ENCODE measurements at regions not wholly inside any gene's neighbourhood (a gene's known extent, or its start where the extent isn't known, plus 50 kb on each side); places are given as distances from the start of the nearest gene placed in this dataset.

DNA sequence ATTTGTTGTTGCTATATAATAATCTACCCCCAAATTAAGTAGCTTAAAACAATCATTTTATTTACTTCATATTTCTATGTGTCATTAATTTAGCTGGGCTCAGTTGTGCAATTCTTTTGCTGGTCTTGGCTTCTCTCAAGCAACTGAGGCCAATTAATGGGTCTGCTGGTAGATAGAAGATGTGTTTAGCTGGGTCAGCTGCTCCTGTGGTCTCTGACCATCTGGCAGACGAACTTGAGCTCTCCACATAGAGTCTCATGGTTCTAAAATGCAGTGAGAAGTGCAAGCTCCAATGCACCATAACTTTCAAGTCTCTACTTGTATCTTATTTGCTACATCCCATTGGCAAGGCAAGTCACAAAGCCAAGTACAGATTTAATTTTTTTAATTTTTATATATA, 515.6 kb downstream of the ZIC1 start:
- Mint-ChIP-seq H3K27ac (ENCODE audit: unreplicated experiment) (no peak overlapping the region), H3K9me3 (ENCODE audit: unreplicated experiment) (peaks cover 2% of the 10 kb centered on the region), H3K4me3 (ENCODE audit: unreplicated experiment) (no peak overlapping the region), H3K27me3 (ENCODE audit: unreplicated experiment) (no peaks in the 10 kb centered on the region), H3K4me1 (ENCODE audit: low read depth, unreplicated experiment) (peaks cover 14% of the 10 kb centered on the region), H3K36me3 (ENCODE audit: unreplicated experiment) (no peaks in the 10 kb centered on the region)
- no peak for DNase-seq
- TF ChIP-seq, protein P1, sequence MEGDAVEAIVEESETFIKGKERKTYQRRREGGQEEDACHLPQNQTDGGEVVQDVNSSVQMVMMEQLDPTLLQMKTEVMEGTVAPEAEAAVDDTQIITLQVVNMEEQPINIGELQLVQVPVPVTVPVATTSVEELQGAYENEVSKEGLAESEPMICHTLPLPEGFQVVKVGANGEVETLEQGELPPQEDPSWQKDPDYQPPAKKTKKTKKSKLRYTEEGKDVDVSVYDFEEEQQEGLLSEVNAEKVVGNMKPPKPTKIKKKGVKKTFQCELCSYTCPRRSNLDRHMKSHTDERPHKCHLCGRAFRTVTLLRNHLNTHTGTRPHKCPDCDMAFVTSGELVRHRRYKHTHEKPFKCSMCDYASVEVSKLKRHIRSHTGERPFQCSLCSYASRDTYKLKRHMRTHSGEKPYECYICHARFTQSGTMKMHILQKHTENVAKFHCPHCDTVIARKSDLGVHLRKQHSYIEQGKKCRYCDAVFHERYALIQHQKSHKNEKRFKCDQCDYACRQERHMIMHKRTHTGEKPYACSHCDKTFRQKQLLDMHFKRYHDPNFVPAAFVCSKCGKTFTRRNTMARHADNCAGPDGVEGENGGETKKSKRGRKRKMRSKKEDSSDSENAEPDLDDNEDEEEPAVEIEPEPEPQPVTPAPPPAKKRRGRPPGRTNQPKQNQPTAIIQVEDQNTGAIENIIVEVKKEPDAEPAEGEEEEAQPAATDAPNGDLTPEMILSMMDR (IDR thresholded peaks at IDR 0.05; ENCODE audit: partially characterized antibody, unreplicated experiment) = no peak

DNA sequence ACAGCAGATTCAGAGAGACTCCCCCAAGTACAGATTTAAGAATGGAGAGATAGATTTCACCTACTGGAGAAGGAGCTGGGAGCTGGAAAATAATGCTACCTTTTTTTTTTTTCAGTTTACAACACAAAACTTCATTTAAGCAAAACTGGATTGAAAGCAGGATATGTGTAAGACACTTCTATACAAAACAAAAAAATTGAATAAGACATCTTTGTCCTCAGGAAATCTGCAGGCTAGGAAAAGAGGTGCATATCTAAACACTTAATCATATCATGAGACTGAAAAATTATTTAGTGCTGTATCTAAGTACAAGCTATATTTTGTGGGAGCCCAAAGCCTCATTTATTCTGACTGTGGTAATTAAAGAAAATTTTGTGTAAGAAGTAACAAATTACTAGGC, 516.1 kb downstream of the ZIC1 start:
- DNase-seq = no peak
- no peak overlapping the region for H3K4me3 Mint-ChIP-seq (ENCODE audit: unreplicated experiment)
- no peaks in the 10 kb centered on the region for H3K36me3 Mint-ChIP-seq (ENCODE audit: unreplicated experiment)
- TF ChIP-seq, protein P1 (IDR thresholded peaks at IDR 0.05; ENCODE audit: partially characterized antibody, unreplicated experiment) = no peak
- no peaks in the 10 kb centered on the region for H3K27me3 Mint-ChIP-seq (ENCODE audit: unreplicated experiment)
- peaks cover 16% of the 10 kb centered on the region for H3K4me1 Mint-ChIP-seq (ENCODE audit: low read depth, unreplicated experiment)
- no peak overlapping the region for H3K27ac Mint-ChIP-seq (ENCODE audit: unreplicated experiment)
- H3K9me3 Mint-ChIP-seq (ENCODE audit: unreplicated experiment) = peaks cover 2% of the 10 kb centered on the region

DNA sequence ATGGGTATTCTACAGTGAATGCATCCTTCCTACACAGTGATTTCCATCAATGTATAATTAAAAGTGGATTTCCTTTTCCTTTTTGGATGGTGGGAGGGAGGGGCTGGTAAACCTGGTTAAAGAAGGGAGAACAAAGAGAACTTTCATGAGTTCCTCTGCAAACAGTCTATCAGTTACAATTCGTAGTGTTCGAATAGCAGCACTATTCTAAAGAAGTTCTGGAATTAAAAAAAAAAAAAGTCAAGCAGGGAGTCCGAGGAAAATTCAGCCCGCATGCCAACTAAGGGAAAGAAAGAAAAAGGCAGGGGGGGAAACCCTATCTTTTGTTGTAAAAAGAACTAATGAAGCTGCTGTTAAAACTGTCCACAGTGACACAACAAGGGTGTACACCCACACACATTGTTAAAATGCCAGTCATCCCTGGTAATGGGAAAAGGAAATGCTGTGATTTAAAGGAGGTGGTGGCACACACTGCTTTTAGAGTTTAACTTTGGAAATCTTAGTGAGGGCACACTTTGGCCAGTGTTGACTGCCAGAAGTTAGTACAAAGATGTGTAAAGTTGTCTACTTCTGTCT, 521.2 kb downstream of the ZIC1 start:
- H3K4me3 Mint-ChIP-seq (ENCODE audit: unreplicated experiment) = no peak overlapping the region
- H3K9me3 Mint-ChIP-seq (ENCODE audit: unreplicated experiment) = no peaks in the 10 kb centered on the region
- TF ChIP-seq, protein P1 (IDR thresholded peaks at IDR 0.05; ENCODE audit: partially characterized antibody, unreplicated experiment) = no peak
- peaks cover 19% of the 10 kb centered on the region for H3K4me1 Mint-ChIP-seq (ENCODE audit: low read depth, unreplicated experiment)
- DNase-seq = no peak
- H3K27me3 Mint-ChIP-seq (ENCODE audit: unreplicated experiment) = no peaks in the 10 kb centered on the region
- no peaks in the 10 kb centered on the region for H3K36me3 Mint-ChIP-seq (ENCODE audit: unreplicated experiment)
- no peak overlapping the region for H3K27ac Mint-ChIP-seq (ENCODE audit: unreplicated experiment)

DNA sequence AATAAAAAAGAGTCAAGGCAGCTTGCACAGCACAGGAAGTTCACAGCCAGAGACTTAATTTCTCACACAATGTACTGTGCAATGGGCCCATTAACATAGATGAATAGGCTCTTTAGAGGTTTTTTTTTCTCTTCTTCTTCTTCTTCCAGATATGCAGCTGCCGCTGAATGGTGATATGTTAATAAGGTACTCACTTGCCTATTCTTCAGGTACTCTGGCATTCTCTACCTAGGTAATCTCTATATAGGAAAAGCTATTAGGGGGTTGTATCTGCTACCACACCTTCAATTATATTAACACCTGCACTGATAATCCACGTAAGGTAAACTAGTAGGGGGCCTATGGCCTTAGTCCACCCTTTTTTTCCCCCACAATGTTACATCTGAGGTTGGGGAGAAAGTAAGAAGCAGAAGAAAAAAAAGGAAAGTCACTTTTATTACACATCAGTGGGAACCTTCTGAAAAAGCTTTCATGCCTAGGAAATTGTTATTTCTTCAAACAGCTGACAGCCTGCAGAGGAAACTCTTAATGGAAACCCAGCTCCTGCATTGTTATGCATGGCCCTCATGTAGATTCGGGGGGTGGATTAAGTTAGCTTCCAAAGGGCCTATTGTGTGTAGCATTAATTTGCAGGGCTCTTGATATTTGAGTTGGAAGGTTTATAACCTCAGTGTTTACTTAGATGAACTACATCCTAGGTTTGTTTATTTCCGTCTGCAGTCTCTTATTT, 525.5 kb downstream of the ZIC1 start:
- DNase-seq = no peak
- H3K9me3 Mint-ChIP-seq (ENCODE audit: unreplicated experiment) = no peaks in the 10 kb centered on the region
- H3K4me1 Mint-ChIP-seq (ENCODE audit: low read depth, unreplicated experiment) = peaks cover 15% of the 10 kb centered on the region
- H3K27ac Mint-ChIP-seq (ENCODE audit: unreplicated experiment) = no peak overlapping the region
- no peak overlapping the region for H3K4me3 Mint-ChIP-seq (ENCODE audit: unreplicated experiment)
- TF ChIP-seq, protein P1 (IDR thresholded peaks at IDR 0.05; ENCODE audit: partially characterized antibody, unreplicated experiment) = no peak
- H3K27me3 Mint-ChIP-seq (ENCODE audit: unreplicated experiment) = no peaks in the 10 kb centered on the region
- no peaks in the 10 kb centered on the region for H3K36me3 Mint-ChIP-seq (ENCODE audit: unreplicated experiment)

DNA sequence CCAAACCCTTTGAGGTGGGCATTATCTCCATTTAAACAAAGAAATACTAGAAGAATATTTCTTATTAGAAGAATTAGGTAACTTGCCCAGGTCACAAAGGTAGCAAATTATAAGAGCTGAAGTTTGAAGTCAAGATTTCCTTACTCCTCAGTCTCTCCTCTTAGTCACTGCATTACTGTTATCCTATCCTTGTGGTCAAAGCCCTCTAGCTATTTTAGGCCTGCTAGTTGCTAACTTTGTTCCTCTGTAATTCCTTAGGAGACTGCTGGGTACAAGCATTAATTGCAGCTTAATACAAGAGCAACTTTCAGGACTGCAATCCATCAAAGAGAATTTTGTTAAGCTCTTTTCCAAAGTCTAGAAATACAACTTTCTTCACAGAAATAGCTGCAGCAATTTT, 528.2 kb downstream of the ZIC1 start:
- Mint-ChIP-seq H3K36me3 (ENCODE audit: unreplicated experiment) (no peaks in the 10 kb centered on the region), H3K27ac (ENCODE audit: unreplicated experiment) (no peak overlapping the region), H3K4me1 (ENCODE audit: low read depth, unreplicated experiment) (peaks cover 17% of the 10 kb centered on the region), H3K4me3 (ENCODE audit: unreplicated experiment) (no peak overlapping the region), H3K27me3 (ENCODE audit: unreplicated experiment) (no peaks in the 10 kb centered on the region), H3K9me3 (ENCODE audit: unreplicated experiment) (no peaks in the 10 kb centered on the region)
- TF ChIP-seq, protein P1 (IDR thresholded peaks at IDR 0.05; ENCODE audit: partially characterized antibody, unreplicated experiment) = no peak
- no peak for DNase-seq
